Neural crest cell (in vitro differentiated cells): ENCODE measurements at regions not wholly inside any gene's neighbourhood (a gene's known extent, or its start where the extent isn't known, plus 50 kb on each side); places are given as distances from the start of the nearest gene placed in this dataset.

ENCODE experiments used
- DNase-seq: peaks from one replicate; pipeline ENCODE4 v3.0.0; 2021; ENCODE audit warnings: low read depth, mixed read lengths, low spot score
- H3K27ac Mint-ChIP-seq: one replicate; pipeline ENCODE4 v1.8.0; 2021; ENCODE audit warnings: mild to moderate bottlenecking, mixed read lengths; ENCODE audit not compliant: unreplicated experiment
- H3K27me3 Mint-ChIP-seq: 2 replicates; pipeline ENCODE4 v1.8.0; 2021; ENCODE audit warnings: low read depth, mild to moderate bottlenecking, mixed read lengths
- H3K36me3 Mint-ChIP-seq: 2 replicates; pipeline ENCODE4 v1.8.0; 2021; ENCODE audit warnings: low read depth, mild to moderate bottlenecking, mixed read lengths
- H3K4me1 Mint-ChIP-seq: 2 replicates; pipeline ENCODE4 v1.8.0; 2021; ENCODE audit warnings: mixed read lengths
- H3K4me3 Mint-ChIP-seq: one replicate; pipeline ENCODE4 v1.8.0; 2021; ENCODE audit warnings: mild to moderate bottlenecking, mixed read lengths
- H3K9me3 Mint-ChIP-seq: 2 replicates; pipeline ENCODE4 v1.8.0; 2021; ENCODE audit warnings: mixed read lengths
- TF ChIP-seq, protein P1 (sequence below): fragments of 200-600 bp; sonication (generic); conservative IDR thresholded peaks from 2 replicates; pipeline ENCODE4 v1.5.0; 2021; ENCODE audit warnings: antibody characterized with exemption, mild to moderate bottlenecking

- TF ChIP-seq, protein P1, sequence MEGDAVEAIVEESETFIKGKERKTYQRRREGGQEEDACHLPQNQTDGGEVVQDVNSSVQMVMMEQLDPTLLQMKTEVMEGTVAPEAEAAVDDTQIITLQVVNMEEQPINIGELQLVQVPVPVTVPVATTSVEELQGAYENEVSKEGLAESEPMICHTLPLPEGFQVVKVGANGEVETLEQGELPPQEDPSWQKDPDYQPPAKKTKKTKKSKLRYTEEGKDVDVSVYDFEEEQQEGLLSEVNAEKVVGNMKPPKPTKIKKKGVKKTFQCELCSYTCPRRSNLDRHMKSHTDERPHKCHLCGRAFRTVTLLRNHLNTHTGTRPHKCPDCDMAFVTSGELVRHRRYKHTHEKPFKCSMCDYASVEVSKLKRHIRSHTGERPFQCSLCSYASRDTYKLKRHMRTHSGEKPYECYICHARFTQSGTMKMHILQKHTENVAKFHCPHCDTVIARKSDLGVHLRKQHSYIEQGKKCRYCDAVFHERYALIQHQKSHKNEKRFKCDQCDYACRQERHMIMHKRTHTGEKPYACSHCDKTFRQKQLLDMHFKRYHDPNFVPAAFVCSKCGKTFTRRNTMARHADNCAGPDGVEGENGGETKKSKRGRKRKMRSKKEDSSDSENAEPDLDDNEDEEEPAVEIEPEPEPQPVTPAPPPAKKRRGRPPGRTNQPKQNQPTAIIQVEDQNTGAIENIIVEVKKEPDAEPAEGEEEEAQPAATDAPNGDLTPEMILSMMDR, result no peak
- Mint-ChIP-seq H3K36me3 (peaks cover 9% of the 10 kb centered on the region), H3K27ac (no peak overlapping the region), H3K4me1 (peaks cover 10% of the 10 kb centered on the region), H3K27me3 (no peaks in the 10 kb centered on the region), H3K9me3 (peaks cover 9% of the 10 kb centered on the region), H3K4me3 (no peak overlapping the region)
- no peak for DNase-seq
Measured at GRCh38 chr18:44474067-44474411, 206.6 kb upstream of the SETBP1 start.

DNA sequence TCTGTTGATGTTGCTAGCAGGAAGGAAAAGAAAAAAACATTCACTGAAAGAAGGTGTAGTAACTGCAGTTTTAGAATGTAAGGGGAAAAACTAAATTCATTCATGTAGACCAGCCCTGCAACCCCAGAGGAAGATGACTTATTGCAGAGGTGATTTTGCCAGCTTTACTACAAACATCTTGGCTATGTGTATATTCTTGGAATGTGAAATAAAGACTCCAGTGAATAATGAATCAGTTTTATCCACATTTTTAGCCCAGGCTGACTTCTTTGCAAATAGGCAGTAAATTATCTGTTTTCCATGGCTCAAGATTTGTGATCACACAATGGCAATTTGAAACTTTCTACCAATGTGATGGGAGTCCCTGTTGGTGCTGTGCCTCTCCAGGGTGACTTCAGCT lies 206.1 kb upstream of the SETBP1 start:
- H3K9me3 Mint-ChIP-seq, result peaks cover 9% of the 10 kb centered on the region
- peaks cover 10% of the 10 kb centered on the region for H3K4me1 Mint-ChIP-seq
- peaks cover 12% of the 10 kb centered on the region for H3K36me3 Mint-ChIP-seq
- no peak for DNase-seq
- H3K4me3 Mint-ChIP-seq, result no peak overlapping the region
- H3K27me3 Mint-ChIP-seq, result no peaks in the 10 kb centered on the region
- TF ChIP-seq, protein P1, result no peak
- no peak overlapping the region for H3K27ac Mint-ChIP-seq

DNA sequence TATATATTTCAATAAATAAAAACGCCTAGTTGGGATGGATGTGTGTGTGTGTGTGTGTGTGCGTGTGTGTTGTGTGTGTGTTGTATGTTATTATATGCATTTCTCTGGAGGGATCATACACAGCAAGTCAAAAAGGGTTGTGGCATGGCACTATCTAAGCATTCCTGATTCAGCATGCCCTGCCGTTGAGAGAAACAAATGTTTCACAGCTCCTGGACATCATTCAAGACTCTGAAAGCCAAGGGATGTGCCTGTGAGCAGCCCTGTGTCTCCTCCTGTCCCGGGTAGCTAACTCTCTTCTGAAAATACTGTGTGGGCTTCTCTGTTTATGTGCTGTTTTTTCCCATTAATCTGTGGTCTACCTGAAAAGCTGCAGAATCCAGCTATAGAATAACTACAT lies 197.9 kb upstream of the SETBP1 start:
- TF ChIP-seq, protein P1, result no peak
- H3K4me1 Mint-ChIP-seq, result peaks cover under 1% of the 10 kb centered on the region
- no peaks in the 10 kb centered on the region for H3K27me3 Mint-ChIP-seq
- H3K36me3 Mint-ChIP-seq, result peaks cover 24% of the 10 kb centered on the region
- no peak overlapping the region for H3K27ac Mint-ChIP-seq
- H3K4me3 Mint-ChIP-seq, result no peak overlapping the region
- H3K9me3 Mint-ChIP-seq, result peaks cover 21% of the 10 kb centered on the region
- no peak for DNase-seq

- peaks cover 6% of the 10 kb centered on the region for H3K9me3 Mint-ChIP-seq
- H3K27ac Mint-ChIP-seq, result no peak overlapping the region
- peaks cover 9% of the 10 kb centered on the region for H3K4me1 Mint-ChIP-seq
- TF ChIP-seq, protein P1, result no peak
- no peaks in the 10 kb centered on the region for H3K27me3 Mint-ChIP-seq
- H3K4me3 Mint-ChIP-seq, result no peak overlapping the region
- no peak for DNase-seq
- peaks cover 2% of the 10 kb centered on the region for H3K36me3 Mint-ChIP-seq
Measured at GRCh38 chr18:44495151-44495550, 185.5 kb upstream of the SETBP1 start.

- Mint-ChIP-seq H3K4me1 (peaks cover 7% of the 10 kb centered on the region), H3K9me3 (peaks cover 6% of the 10 kb centered on the region), H3K27me3 (no peaks in the 10 kb centered on the region), H3K4me3 (no peak overlapping the region), H3K27ac (no peak overlapping the region), H3K36me3 (peaks cover 2% of the 10 kb centered on the region)
- no peak for DNase-seq
- TF ChIP-seq, protein P1, result no peak
Measured at GRCh38 chr18:44497311-44497710, 183.4 kb upstream of the SETBP1 start.
